ENCODE measurements at regions not wholly inside any gene's neighbourhood (a gene's known extent, or its start where the extent isn't known, plus 50 kb on each side); places are given as distances from the start of the nearest gene placed in this dataset.

GRCh38 chr3:159637883-159638542 lies 350.6 kb upstream of the IL12A start:
- intact Hi-C loops (cut with micrococcal nuclease), result no loop called here
- no peak for TF ChIP-seq SPI1 (IDR thresholded peaks at IDR 0.05; ENCODE audit: borderline replicate concordance, low read depth, low read length)
- TF ChIP-seq ZC3H4 (CRISPR knock-in tag; IDR thresholded peaks at IDR 0.05; ENCODE audit: borderline replicate concordance), result no peak
- no peak for TF ChIP-seq CBX5 (IDR thresholded peaks at IDR 0.05; ENCODE audit: borderline replicate concordance, low read depth)
- TF ChIP-seq ZNF277 (CRISPR knock-in tag; IDR thresholded peaks at IDR 0.05; ENCODE audit: borderline replicate concordance), result no peak
- no peak for TF ChIP-seq ELF1 (tag; IDR thresholded peaks at IDR 0.05)
- no peak for TF ChIP-seq NFYB (IDR thresholded peaks at IDR 0.05; ENCODE audit: extremely low read depth, insufficient read length)
- TF ChIP-seq HMG20A (CRISPR knock-in tag; conservative IDR thresholded peaks at IDR 0.05), result no peak
- no peak for TF ChIP-seq ZNF785 (CRISPR knock-in tag; IDR thresholded peaks at IDR 0.05)
- no peak for TF ChIP-seq HIVEP1 (CRISPR knock-in tag; IDR thresholded peaks at IDR 0.05)
- TF ChIP-seq SLC30A9 (CRISPR knock-in tag; IDR thresholded peaks at IDR 0.05), result no peak
- no peak for TF ChIP-seq ERF (CRISPR knock-in tag; IDR thresholded peaks at IDR 0.05)

More at GRCh38 chr3:159637883-159638542, 350.6 kb upstream of the IL12A start:
- Histone ChIP-seq H3K27ac (ENCODE audit: extremely low read depth, low read depth, low read length) (no peak overlapping the region), H3K4me2 (ENCODE audit: insufficient read depth, low read length) (no peak overlapping the region), H3K4me1 (replicated peaks in 1 of 2; ENCODE audit: control insufficient read depth in 2 of 2, insufficient read depth in 2 of 2, low read length in 2 of 2) (no peaks in the 10 kb centered on the region), H3K27me3 (ENCODE audit: control insufficient read depth in 2 of 2, insufficient read depth in 2 of 2, low read length in 2 of 2) (no peaks in the 10 kb centered on the region), H3K9ac (ENCODE audit: insufficient read depth in 1 of 2, low read depth in 2 of 2, low read length in 2 of 2) (no peak overlapping the region), H3K36me3 (ENCODE audit: control insufficient read depth, insufficient read depth, low read length) (no peaks in the 10 kb centered on the region), H3K4me3 (no peak overlapping the region), H4K20me1 (replicated peaks; ENCODE audit: control insufficient read depth, insufficient read depth, low read length) (no peaks in the 10 kb centered on the region), H3K9me1 (ENCODE audit: control insufficient read depth, insufficient read depth, low read length) (no peaks in the 10 kb centered on the region), H2AFZ (ENCODE audit: low read depth, low read length) (no peak overlapping the region), H3K9me3 (replicated peaks; ENCODE audit: control insufficient read depth, insufficient read depth, low read depth, low read length) (no peaks in the 10 kb centered on the region), H3K79me2 (ENCODE audit: control insufficient read depth, insufficient read depth, low read length) (no peaks in the 10 kb centered on the region)
- FAIRE-seq, result no peak
- WGBS (ENCODE audit: insufficient coverage, low coverage, missing lambda C conversion rate), result 0% methylated on average over 2 of the region's 2 CpGs
- CTCF ChIA-PET (ENCODE audit: low intra/inter-chr PET ratio), result no interaction called here
- ATAC-seq, result no peak
- in situ Hi-C loops (cut with MboI), result no loop called here
- BruUV-seq (replicated peaks), result no TSS peak
- no peak for DNase-seq (ENCODE audit: extremely low read depth in 1 of 4, low spot score in 3 of 4)
- POLR2A ChIA-PET, result no interaction called here
